ENCODE measurements at regions not wholly inside any gene's neighbourhood (a gene's known extent, or its start where the extent isn't known, plus 50 kb on each side); places are given as distances from the start of the nearest gene placed in this dataset.

GRCh38 chr7:125547505-125547904 is 617.9 kb upstream of the POT1 start:
- no peak for DNase-seq

DNA sequence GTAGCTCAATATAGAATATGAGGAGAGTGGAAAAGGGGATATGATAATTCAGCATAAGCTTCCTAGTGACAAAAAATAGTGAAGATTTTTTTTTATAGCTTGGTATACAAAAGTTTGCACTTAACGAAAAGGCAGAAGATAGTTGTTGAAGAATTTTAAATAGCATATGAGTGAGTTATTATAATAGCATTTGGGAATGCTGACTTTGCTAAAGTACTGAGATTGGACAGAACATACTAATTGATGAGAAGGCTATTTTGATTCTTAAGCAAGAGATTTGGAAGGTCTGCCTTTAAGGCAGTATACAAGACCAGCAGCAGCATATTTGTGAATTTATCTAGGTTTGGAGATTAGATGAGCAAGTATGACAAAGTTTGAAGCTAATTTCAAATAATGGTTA is 600.9 kb upstream of the POT1 start:
- DNase-seq: no peak

- DNase-seq: no peak
These were observed 599.6 kb upstream of the POT1 start for GRCh38 chr7:125529249-125529648.

- DNase-seq: no peak
These were observed 597.3 kb upstream of the POT1 start for GRCh38 chr7:125526958-125527357.

DNA sequence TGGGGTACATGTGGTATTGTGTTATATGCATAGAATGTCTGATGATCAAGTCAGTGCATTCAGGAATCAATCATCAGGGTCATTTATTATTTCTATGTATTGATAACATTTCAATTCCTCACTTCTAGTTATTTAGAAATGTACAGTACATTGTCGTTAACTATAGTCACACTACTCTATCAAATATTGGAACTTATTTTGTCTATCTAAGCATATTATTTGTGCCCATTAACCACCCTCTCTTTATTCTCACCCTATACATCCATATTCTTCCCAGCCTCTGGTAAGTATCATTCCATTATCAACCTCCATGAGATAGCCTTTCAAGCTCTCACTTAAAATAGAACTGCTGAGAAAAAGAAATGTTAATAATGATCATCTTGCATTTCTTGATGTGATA is 596.5 kb upstream of the POT1 start:
- DNase-seq: no peak

DNA sequence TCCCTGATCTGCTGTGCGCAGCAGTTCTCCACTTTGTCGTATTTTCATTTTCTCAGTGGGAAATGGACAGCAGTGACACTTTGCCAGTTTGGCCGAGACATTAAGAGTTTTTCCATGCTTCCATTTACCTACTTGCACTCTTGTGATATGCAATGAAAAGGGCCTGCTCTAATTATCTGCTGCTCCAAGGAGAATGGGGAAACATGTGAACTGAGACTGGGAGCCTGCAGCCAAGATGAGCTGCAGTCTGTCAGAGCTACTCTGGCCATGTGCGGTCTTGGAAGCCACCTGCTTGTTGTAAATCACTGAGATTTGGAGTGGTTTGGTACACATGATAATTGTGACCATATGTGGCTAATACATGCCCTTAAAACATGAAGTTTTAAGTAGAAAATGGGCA is 586.6 kb upstream of the POT1 start:
- no peak for DNase-seq

DNA sequence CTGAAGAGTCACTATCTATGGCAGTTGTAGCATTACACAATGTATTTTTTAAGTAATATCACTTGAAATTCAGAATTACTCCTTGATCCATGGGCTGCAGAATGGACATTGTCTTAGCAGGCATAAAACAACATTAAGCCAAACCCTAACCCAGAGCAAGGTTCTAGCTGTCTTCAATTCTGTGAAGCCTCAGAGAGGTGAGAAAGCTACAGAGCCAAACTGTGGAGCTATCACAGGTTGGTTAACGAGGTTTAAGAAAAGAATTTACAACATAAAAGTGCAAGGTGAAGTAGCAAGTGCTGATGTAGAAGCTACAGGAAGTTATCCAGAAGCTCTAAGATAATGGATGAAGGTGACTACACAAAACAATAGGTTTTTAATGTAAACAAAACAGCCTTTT is 582.7 kb upstream of the POT1 start:
- DNase-seq: no peak

DNA sequence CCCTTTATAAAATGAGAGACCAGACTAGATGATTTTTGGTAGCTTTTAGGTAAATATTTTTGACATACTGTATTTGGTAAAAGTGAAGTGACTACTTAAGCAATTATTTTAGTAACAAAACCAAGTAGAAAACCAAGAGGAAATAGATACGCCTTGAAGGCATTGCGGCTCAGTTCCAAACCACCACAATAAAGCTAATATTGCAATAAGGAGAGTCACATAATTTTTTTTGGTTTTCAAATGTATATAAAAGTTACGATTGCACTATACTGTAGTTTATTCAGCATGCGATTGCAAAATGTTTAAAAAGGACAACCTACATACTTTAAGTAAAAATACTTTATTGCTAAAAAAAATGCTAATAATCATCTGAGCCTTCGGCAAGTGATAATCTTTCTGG is 581.7 kb upstream of the POT1 start:
- no peak for DNase-seq

GRCh38 chr7:125506331-125506730 is 576.7 kb upstream of the POT1 start:
- DNase-seq: no peak

DNA sequence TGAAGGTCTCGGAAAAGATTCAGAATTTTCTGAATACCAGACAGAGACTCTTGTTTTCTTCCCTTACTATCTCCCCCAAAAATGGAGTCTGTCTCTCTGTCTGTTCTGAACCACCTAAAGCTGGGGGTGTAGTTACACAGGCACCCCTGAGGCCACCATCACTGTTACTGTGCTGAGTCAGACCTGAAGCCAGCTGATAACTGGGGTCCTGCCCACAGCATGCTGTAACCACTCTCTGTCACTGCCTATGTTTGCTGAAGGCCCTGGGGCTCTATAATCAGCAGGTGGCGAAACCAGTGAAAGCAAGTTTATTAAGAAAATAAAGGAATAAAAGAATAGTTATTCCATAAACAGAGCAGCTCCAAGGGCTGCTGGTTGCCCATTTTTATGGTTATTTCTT is 575.2 kb upstream of the POT1 start:
- DNase-seq: no peak

DNA sequence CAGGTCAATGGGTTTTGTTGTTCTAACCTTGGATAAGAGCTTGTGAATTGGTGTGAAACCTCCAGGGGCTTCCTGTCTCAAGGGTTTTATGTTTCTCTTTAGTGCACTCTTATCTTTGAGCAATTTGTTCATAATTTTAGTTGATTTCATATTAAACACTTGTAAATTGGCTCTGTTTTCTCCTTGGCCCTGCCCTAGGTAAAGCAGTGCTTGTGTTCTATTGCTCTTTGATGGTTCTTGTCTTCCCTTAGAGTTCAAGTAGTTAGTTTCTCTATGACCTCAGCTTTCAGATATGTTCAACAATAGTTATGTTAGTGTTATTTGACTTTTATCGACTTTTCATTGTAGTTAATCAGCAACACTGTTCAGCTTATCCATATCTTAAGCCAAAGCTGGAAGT is 566.4 kb upstream of the POT1 start:
- DNase-seq: no peak

DNA sequence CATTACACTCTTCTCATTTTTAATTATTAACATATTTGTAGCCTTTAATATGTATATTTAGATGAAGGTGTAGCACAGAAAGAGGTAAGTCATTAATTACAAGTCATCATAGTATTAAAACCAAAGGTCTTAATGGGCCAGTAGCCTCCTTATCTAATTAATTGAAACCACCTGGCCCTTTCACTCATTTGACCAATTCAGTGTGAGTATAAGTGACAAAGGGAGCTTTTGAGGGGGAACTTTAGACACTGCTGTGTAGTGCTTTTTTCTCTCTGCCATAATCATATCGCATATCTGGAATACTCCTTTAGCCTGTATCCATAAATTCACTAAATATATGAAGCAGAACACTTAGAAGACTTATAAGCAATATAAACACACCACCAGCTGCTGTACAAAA is 562.9 kb upstream of the POT1 start:
- no peak for DNase-seq

DNA sequence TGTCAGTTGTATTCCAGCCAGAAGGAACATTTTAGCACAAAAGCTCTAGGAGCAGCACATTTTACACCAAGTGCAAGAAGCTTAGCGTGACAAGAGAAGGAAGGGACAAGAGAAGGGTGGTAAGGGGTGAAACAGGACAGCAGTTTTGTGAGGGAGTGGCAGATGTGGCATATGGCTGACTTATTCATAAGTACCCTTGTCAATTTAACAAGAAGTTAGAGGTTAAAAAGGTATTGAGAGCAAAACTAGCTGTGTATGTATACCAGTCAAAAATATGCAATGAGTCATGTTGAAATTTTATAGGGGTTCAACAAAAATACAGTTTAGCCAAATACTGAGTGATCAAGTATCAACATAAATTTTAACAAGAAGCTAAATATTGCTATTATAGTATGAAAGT is 561.5 kb upstream of the POT1 start:
- no peak for DNase-seq

DNA sequence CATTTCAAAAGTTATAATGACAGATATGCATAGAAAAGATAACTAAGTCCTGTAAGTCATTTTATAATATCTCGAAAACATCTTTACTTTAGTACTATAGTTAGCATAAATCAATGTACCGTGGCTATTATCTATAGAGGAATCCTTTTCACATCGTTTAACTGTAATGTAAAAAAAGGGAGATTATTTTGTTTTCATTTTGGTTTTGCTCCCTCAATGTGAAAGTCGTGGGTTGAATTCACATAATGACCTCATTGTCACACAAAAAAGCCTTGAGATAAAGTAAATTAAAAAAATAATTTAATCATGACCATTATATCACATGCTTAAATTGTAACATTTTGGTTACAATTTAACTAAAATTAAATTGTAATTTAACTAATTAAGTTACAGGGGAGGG is 560.5 kb upstream of the POT1 start:
- no peak for DNase-seq

GRCh38 chr7:125485223-125485622 is 555.6 kb upstream of the POT1 start:
- DNase-seq: no peak

GRCh38 chr7:125484755-125485154 is 555.1 kb upstream of the POT1 start:
- DNase-seq: no peak

DNA sequence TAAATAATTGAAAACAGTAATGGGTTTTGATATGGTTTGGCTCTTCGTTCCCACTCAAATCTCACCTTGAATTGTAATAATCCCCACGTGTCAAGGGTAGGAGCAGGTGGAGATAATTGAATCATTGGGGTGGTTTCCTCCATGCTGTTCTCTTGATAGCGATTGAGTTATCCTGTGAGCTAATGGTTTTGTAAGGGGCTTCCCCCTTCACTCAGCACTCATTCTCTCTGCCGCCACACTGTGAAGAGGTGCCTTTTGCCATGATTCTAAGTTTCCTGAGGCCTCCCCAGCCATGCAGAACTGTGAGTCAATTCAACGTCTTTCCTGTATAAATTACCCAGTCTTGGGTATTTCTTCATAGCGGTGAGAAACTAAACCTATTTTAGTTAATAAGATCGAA is 551.7 kb upstream of the POT1 start:
- DNase-seq: no peak

DNA sequence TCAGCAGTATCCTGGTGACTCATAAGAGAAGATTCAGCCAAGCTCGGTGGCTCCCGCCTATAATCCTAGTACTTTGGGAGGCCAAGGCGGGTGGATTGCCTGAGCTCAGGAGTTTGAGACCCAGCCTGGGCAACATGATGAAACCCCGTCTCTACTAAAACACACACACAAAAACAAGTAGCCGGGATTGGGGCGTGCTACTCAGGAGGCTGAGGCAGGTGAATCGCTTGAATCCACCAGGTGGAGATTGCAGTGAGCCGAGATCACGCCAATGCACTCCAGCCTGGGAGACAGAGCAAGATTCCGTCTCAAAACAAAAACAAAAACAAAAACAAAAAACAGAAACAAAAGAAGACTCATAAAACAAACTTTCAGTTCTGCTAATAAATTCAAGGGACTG is 551.1 kb upstream of the POT1 start:
- no peak for DNase-seq

DNA sequence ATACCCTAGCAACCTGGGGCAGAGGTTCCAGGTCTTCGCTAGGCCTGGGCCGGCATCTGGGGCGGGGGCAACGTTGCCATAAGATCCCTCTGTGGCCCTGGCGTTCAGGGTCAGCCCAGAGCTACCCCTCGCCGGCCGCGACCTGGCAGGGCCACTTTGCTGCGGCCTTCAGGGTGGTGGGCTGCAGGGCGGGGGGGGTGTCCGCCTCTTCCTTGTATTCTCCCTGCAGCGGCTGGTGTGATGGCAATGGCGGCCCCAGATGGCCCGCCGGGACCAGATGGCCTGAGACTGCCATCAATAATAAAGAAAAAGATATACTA is 539.2 kb upstream of the POT1 start:
- no peak for DNase-seq

DNA sequence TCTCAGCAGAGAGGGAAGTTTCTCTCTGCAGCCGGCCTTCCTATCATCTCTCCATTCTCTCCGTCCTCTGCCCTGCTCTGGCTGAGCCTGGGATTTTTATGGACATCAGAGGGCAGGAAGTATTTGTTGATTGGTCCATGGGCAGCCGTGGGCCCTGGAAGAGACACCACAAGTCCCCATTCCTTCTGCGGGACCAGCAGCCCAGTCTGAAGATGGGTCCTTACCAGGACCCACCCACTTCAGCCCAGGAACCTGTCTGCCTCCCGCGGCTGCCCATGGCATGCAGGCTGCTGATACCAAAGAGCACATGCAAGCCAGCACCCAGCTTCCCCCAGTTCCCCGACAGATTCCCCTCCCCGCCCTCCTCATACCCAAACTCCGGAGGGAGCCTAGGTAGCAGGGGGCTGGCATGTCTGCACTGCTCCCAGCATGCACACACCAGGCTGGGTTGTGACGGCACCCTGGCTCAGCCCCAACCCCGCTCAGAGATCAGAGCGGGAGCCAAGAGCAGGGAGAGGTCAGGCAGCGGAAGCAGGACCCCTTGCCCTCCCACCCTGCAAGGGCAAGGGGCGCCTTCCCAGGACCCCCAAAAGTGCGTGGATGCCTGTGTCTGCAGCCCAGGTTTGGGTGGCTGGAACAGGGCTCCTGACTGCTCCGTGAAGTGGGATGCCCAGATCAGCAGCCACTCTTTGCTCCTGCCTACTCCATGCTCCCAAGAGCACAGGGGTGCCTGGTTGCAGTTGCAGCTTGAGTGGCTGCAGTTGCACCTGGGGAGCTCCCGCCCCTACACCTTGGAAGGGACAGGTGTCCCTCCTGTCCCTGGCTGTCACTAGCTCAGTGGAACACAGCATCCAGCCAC is 538.6 kb upstream of the POT1 start:
- no peak for DNase-seq

DNA sequence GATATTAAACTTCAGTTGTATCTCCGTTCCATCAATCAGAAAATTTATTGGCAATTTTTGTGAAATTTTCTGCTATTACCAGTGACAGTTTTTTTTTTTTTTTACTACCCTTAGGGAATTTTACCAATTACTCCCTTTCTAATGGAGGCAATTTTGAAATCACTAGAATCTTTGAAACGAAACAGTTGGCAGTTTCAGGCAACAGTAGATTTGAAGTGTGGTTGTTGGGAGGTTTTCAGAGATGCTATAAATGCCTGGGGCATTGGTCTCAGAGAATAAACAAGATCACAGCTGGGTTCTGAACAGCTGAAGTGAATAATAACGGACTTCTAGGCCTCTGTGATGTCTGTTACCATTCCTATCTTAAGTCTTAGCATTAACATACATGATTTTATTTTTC is 535.9 kb upstream of the POT1 start:
- no peak for DNase-seq

- DNase-seq: no peak
These were observed 533.0 kb upstream of the POT1 start for GRCh38 chr7:125462615-125463014.

- no peak for DNase-seq
These were observed 529.4 kb upstream of the POT1 start for GRCh38 chr7:125459038-125459437.

- DNase-seq: no peak
These were observed 521.1 kb upstream of the POT1 start for GRCh38 chr7:125450749-125451148.

GRCh38 chr7:125445836-125446235 is 516.2 kb upstream of the POT1 start:
- no peak for DNase-seq

- no peak for DNase-seq
These were observed 515.2 kb upstream of the POT1 start for GRCh38 chr7:125444864-125445263.
